Neural progenitor cell (in vitro differentiated cells): ENCODE measurements at regions not wholly inside any gene's neighbourhood (a gene's known extent, or its start where the extent isn't known, plus 50 kb on each side); places are given as distances from the start of the nearest gene placed in this dataset.

Experiments used
- EZH2 ChIP-seq: fragments of 200-600 bp; sonication (generic); IDR thresholded peaks from 2 replicates; pipeline ENCODE4 v1.6.1; 2017; ENCODE audit warnings: antibody characterized with exemption, mild to moderate bottlenecking, moderate library complexity
- EZH2phosphoT487 ChIP-seq: fragments of 200-600 bp; sonication (generic); IDR thresholded peaks from 2 replicates; pipeline ENCODE4 v1.6.1; 2017; ENCODE audit warnings: antibody characterized with exemption

DNA sequence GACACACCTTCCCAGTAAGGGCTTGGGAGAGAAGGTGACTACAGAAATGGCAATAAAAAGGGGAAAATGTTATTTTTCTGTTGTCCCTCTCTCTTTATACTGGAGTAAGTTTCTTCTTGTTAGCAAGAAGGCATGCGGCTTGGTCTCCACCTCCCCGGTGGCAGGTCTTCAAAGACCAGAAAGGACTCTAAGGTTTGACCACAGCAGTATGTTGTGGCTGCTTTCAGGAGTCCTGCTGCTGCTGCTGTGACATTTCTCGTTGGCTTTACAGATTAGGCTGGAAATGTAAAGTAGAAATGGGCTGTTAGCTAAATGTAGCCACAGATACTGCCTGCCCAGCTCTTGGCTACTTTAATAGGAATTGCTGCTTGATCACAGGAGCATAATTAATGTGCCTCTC lies 175.8 kb upstream of the ZBTB20 start:
- TF ChIP-seq EZH2phosphoT487 (no peak), EZH2 (no peak)
